ENCODE measurements at regions not wholly inside any gene's neighbourhood (a gene's known extent, or its start where the extent isn't known, plus 50 kb on each side); places are given as distances from the start of the nearest gene placed in this dataset.

- H3K36me3 ChIP-seq (ENCODE audit: insufficient read depth, low read length) = no peaks in the 10 kb centered on the region
- no peaks in the 10 kb centered on the region for H3K9me2 ChIP-seq (replicated peaks; ENCODE audit: low read depth, low read length)
- no peak overlapping the region for H3K4me3 ChIP-seq (ENCODE audit: low read length, poor library complexity, severe bottlenecking)
- H3F3A ChIP-seq (ENCODE audit: low read depth) = peaks cover 11% of the 10 kb centered on the region
- no peaks in the 10 kb centered on the region for H3K27me3 ChIP-seq (ENCODE audit: insufficient read depth, low read length, poor library complexity, severe bottlenecking)
- no peaks in the 10 kb centered on the region for H4K20me1 ChIP-seq (ENCODE audit: insufficient read depth, low read length, poor library complexity, severe bottlenecking)
- H2AFZ ChIP-seq (ENCODE audit: low read length) = no peak overlapping the region
- H3K9ac ChIP-seq (ENCODE audit: low read depth, low read length, poor library complexity, severe bottlenecking) = no peak overlapping the region
- TF ChIP-seq CTCF (conservative IDR thresholded peaks at IDR 0.05; ENCODE audit: low read length) (no peak), EZH2phosphoT487 (IDR thresholded peaks at IDR 0.05; ENCODE audit: borderline replicate concordance) (no peak)
- H3K79me2 ChIP-seq (ENCODE audit: insufficient read depth, low read length) = no peaks in the 10 kb centered on the region
- H3K4me2 ChIP-seq (ENCODE audit: low read depth, low read length, poor library complexity, severe bottlenecking) = no peak overlapping the region
- no peaks in the 10 kb centered on the region for H3K9me3 ChIP-seq (ENCODE audit: insufficient read depth, low read depth, low read length)
- peaks cover 88% of the 10 kb centered on the region for H3K4me1 ChIP-seq (ENCODE audit: insufficient read depth, low read length, poor library complexity, severe bottlenecking)
These were observed 166.7 kb upstream of the SLC39A10 start for GRCh38 chr2:195490319-195490718.

- Histone ChIP-seq H3K9me2 (replicated peaks; ENCODE audit: low read depth, low read length) (no peaks in the 10 kb centered on the region), H4K20me1 (ENCODE audit: insufficient read depth, low read length, poor library complexity, severe bottlenecking) (no peaks in the 10 kb centered on the region), H3K9ac (ENCODE audit: low read depth, low read length, poor library complexity, severe bottlenecking) (peak overlapping the region; percentile 33), H3K4me2 (ENCODE audit: low read depth, low read length, poor library complexity, severe bottlenecking) (no peak overlapping the region), H2AFZ (ENCODE audit: low read length) (no peak overlapping the region), H3K9me3 (ENCODE audit: insufficient read depth, low read depth, low read length) (no peaks in the 10 kb centered on the region), H3K36me3 (ENCODE audit: insufficient read depth, low read length) (no peaks in the 10 kb centered on the region), H3F3A (ENCODE audit: low read depth) (peaks cover 11% of the 10 kb centered on the region), H3K27me3 (ENCODE audit: insufficient read depth, low read length, poor library complexity, severe bottlenecking) (no peaks in the 10 kb centered on the region), H3K79me2 (ENCODE audit: insufficient read depth, low read length) (no peaks in the 10 kb centered on the region), H3K4me3 (ENCODE audit: low read length, poor library complexity, severe bottlenecking) (no peak overlapping the region), H3K4me1 (ENCODE audit: insufficient read depth, low read length, poor library complexity, severe bottlenecking) (peaks cover 81% of the 10 kb centered on the region)
- TF ChIP-seq CTCF (conservative IDR thresholded peaks at IDR 0.05; ENCODE audit: low read length) = no peak
- no peak for TF ChIP-seq EZH2phosphoT487 (IDR thresholded peaks at IDR 0.05; ENCODE audit: borderline replicate concordance)
These were observed 167.9 kb upstream of the SLC39A10 start for GRCh38 chr2:195489101-195489500.

- H3K27me3 ChIP-seq (ENCODE audit: insufficient read depth, low read length, poor library complexity, severe bottlenecking) = no peaks in the 10 kb centered on the region
- no peak overlapping the region for H3K4me3 ChIP-seq (ENCODE audit: low read length, poor library complexity, severe bottlenecking)
- no peaks in the 10 kb centered on the region for H4K20me1 ChIP-seq (ENCODE audit: insufficient read depth, low read length, poor library complexity, severe bottlenecking)
- H3K9me3 ChIP-seq (ENCODE audit: insufficient read depth, low read depth, low read length) = no peaks in the 10 kb centered on the region
- H3K4me2 ChIP-seq (ENCODE audit: low read depth, low read length, poor library complexity, severe bottlenecking) = peak overlapping the region; percentile 76
- peak overlapping the region; percentile 33 for H3K9ac ChIP-seq (ENCODE audit: low read depth, low read length, poor library complexity, severe bottlenecking)
- no peak overlapping the region for H2AFZ ChIP-seq (ENCODE audit: low read length)
- H3K4me1 ChIP-seq (ENCODE audit: insufficient read depth, low read length, poor library complexity, severe bottlenecking) = peaks cover 83% of the 10 kb centered on the region
- TF ChIP-seq CTCF (conservative IDR thresholded peaks at IDR 0.05; ENCODE audit: low read length) (peak; percentile 48), EZH2phosphoT487 (IDR thresholded peaks at IDR 0.05; ENCODE audit: borderline replicate concordance) (no peak)
- peaks cover 11% of the 10 kb centered on the region for H3F3A ChIP-seq (ENCODE audit: low read depth)
- H3K9me2 ChIP-seq (replicated peaks; ENCODE audit: low read depth, low read length) = no peaks in the 10 kb centered on the region
- H3K36me3 ChIP-seq (ENCODE audit: insufficient read depth, low read length) = no peaks in the 10 kb centered on the region
- H3K79me2 ChIP-seq (ENCODE audit: insufficient read depth, low read length) = no peaks in the 10 kb centered on the region
These were observed 168.5 kb upstream of the SLC39A10 start for GRCh38 chr2:195488567-195488966.
